Panc1 (cell line): ENCODE measurements at regions not wholly inside any gene's neighbourhood (a gene's known extent, or its start where the extent isn't known, plus 50 kb on each side); places are given as distances from the start of the nearest gene placed in this dataset.

Experiments
- POLR2AphosphoS5 ChIP-seq: IDR thresholded peaks from 2 replicates; pipeline ENCODE4 v1.6.1; 2012; ENCODE audit warnings: mild to moderate bottlenecking, low read depth, low read length, moderate library complexity
- SIN3A ChIP-seq: IDR thresholded peaks from 2 replicates; pipeline ENCODE4 v1.6.1; 2012; ENCODE audit warnings: low read depth, mild to moderate bottlenecking, low read length, moderate library complexity, borderline replicate concordance; ENCODE audit not compliant: insufficient read depth
- TCF7L2 ChIP-seq: IDR thresholded peaks from 2 replicates; pipeline ENCODE4 v1.6.1; 2011; ENCODE audit warnings: mild to moderate bottlenecking, low read depth, low read length, inconsistent platforms
- TF ChIP-seq, protein P1 (sequence below): fragments of 450-650 bp; IDR thresholded peaks from 2 replicates; pipeline ENCODE4 v1.5.1; 2017; ENCODE audit warnings: mild to moderate bottlenecking
- TF ChIP-seq, protein P2 (sequence below), 2 experiments: IDR thresholded peaks; 2 replicates each; pipeline ENCODE4 v1.6.1; 2011 to 2012; ENCODE audit warnings: low read depth in 2 of 2, control low read depth in 1 of 2, low read length in 1 of 2, mild to moderate bottlenecking in 1 of 2, moderate library complexity in 1 of 2; ENCODE audit not compliant: insufficient read depth in 1 of 2

DNA sequence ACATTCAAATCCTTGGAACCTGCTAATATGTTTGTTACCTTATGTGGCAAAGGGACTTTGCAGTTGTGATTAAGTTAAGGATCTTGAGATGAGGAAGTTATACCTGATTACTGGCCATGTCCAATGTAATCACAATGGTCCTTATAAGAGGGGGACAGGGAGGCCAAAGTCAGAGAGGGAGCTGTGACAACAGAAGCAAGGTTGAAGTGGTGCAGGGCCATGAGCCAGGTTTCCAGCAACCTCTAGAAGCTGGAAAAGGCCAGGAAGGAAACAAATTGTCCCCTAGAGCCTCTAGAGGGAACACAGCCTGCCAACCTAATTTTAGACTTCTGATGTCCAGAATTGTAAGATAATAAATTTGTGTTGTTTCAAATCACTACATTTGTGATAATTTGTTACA, 334.7 kb upstream of the DACH1 start:
- TF ChIP-seq POLR2AphosphoS5, result no peak
- TF ChIP-seq, protein P1, sequence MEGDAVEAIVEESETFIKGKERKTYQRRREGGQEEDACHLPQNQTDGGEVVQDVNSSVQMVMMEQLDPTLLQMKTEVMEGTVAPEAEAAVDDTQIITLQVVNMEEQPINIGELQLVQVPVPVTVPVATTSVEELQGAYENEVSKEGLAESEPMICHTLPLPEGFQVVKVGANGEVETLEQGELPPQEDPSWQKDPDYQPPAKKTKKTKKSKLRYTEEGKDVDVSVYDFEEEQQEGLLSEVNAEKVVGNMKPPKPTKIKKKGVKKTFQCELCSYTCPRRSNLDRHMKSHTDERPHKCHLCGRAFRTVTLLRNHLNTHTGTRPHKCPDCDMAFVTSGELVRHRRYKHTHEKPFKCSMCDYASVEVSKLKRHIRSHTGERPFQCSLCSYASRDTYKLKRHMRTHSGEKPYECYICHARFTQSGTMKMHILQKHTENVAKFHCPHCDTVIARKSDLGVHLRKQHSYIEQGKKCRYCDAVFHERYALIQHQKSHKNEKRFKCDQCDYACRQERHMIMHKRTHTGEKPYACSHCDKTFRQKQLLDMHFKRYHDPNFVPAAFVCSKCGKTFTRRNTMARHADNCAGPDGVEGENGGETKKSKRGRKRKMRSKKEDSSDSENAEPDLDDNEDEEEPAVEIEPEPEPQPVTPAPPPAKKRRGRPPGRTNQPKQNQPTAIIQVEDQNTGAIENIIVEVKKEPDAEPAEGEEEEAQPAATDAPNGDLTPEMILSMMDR, result no peak
- TF ChIP-seq TCF7L2, result no peak
- TF ChIP-seq, protein P2, sequence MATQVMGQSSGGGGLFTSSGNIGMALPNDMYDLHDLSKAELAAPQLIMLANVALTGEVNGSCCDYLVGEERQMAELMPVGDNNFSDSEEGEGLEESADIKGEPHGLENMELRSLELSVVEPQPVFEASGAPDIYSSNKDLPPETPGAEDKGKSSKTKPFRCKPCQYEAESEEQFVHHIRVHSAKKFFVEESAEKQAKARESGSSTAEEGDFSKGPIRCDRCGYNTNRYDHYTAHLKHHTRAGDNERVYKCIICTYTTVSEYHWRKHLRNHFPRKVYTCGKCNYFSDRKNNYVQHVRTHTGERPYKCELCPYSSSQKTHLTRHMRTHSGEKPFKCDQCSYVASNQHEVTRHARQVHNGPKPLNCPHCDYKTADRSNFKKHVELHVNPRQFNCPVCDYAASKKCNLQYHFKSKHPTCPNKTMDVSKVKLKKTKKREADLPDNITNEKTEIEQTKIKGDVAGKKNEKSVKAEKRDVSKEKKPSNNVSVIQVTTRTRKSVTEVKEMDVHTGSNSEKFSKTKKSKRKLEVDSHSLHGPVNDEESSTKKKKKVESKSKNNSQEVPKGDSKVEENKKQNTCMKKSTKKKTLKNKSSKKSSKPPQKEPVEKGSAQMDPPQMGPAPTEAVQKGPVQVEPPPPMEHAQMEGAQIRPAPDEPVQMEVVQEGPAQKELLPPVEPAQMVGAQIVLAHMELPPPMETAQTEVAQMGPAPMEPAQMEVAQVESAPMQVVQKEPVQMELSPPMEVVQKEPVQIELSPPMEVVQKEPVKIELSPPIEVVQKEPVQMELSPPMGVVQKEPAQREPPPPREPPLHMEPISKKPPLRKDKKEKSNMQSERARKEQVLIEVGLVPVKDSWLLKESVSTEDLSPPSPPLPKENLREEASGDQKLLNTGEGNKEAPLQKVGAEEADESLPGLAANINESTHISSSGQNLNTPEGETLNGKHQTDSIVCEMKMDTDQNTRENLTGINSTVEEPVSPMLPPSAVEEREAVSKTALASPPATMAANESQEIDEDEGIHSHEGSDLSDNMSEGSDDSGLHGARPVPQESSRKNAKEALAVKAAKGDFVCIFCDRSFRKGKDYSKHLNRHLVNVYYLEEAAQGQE (IDR thresholded peaks at IDR 0.05; ENCODE audit: insufficient read depth in 1 of 2, low read depth in 2 of 2, low read length in 1 of 2), result no peak
- TF ChIP-seq SIN3A, result no peak
